ENCODE measurements at regions not wholly inside any gene's neighbourhood (a gene's known extent, or its start where the extent isn't known, plus 50 kb on each side); places are given as distances from the start of the nearest gene placed in this dataset.

DNA sequence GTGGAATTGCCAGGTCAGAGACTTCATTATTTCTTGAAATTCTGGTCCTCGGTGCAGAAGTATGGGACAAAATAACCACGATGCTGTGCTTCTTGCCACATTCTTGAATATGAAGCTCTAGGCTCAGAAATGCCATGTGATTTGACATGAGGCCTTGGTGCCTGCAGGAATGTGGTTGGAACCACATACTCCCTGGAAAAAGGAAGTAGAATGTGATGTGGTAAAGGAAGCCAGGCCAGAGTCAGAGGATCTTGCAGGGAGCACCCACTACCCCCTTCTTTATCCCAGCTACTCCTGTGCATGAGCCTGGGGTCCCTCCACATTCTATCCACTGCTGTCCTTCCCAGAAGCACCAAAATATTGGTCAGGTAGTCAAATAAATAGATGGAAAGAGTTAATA is 80.9 kb downstream of the FOXD1 start:
- Histone ChIP-seq H3K9me3 (no peaks in the 10 kb centered on the region), H3K36me3 (ENCODE audit: low read depth) (no peaks in the 10 kb centered on the region), H3K4me3 (no peak overlapping the region), H3K4me1 (ENCODE audit: low read depth) (no peaks in the 10 kb centered on the region)
- DNase-seq (no peak), ATAC-seq (no peak)
- no peak for TF ChIP-seq CTCF (IDR thresholded peaks at IDR 0.05)
- intact Hi-C loops (cut with DNase I, micrococcal nuclease): no loop called here

- no peaks in the 10 kb centered on the region for H3K9me3 ChIP-seq
- H3K4me3 ChIP-seq: no peak overlapping the region
- H3K36me3 ChIP-seq (ENCODE audit: low read depth): no peaks in the 10 kb centered on the region
- DNase-seq (no peak), ATAC-seq (no peak)
- intact Hi-C loops (cut with DNase I, micrococcal nuclease): no loop called here
- no peak for TF ChIP-seq CTCF (IDR thresholded peaks at IDR 0.05)
- H3K4me1 ChIP-seq (ENCODE audit: low read depth): no peaks in the 10 kb centered on the region
Measured at GRCh38 chr5:73365990-73366667, 82.4 kb downstream of the FOXD1 start.

- Histone ChIP-seq H3K4me1 (ENCODE audit: low read depth) (no peaks in the 10 kb centered on the region), H3K36me3 (ENCODE audit: low read depth) (no peaks in the 10 kb centered on the region), H3K4me3 (no peak overlapping the region), H3K9me3 (no peaks in the 10 kb centered on the region)
- TF ChIP-seq CTCF (IDR thresholded peaks at IDR 0.05): no peak
- no peak for DNase-seq
- intact Hi-C loops (cut with DNase I, micrococcal nuclease): no loop called here
- ATAC-seq: no peak
Measured at GRCh38 chr5:73365301-73365853, 83.2 kb downstream of the FOXD1 start.

DNA sequence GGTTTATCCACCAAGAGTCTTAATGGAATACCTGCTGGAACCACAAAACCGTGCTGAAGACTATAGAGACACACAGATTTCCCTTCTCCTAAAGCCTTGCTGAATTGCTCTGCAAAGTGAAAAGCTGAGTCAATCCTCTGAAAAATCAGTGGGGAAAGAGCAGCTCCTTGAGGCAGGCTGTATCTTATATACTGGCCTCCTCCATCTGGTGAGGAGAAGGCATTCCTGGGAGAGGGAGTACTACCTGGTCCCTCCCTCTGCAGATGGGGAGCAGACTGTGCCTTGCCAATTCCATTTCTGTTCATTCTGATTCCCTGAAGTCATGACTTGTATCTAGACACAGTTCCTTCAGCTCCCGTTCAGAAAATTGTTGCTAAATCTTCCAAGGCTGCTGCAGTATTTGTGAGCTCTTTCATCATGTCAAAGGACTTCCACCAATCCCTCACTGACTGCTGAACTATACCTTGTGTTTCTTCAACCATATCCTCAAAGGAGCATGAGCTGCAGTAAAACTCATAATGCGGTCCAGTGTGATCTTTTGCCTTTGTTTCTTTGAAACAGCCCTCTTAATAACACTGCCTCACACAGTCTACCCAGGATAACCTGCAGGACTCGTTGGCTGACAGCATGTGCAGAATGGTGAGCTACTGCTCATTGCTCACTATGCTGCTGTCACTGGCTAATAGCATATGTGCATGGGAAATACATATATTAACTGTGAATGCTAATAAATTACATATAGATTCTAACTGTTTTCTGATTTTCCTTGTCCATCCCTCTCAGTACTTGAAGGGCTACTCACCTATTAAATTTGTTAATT is 84.5 kb downstream of the FOXD1 start:
- no peaks in the 10 kb centered on the region for H3K4me1 ChIP-seq (ENCODE audit: low read depth)
- ATAC-seq: no peak
- no peak for TF ChIP-seq CTCF (IDR thresholded peaks at IDR 0.05)
- H3K4me3 ChIP-seq: no peak overlapping the region
- no peaks in the 10 kb centered on the region for H3K9me3 ChIP-seq
- no peak for DNase-seq
- no peaks in the 10 kb centered on the region for H3K36me3 ChIP-seq (ENCODE audit: low read depth)
- intact Hi-C loops (cut with DNase I, micrococcal nuclease): no loop called here

DNA sequence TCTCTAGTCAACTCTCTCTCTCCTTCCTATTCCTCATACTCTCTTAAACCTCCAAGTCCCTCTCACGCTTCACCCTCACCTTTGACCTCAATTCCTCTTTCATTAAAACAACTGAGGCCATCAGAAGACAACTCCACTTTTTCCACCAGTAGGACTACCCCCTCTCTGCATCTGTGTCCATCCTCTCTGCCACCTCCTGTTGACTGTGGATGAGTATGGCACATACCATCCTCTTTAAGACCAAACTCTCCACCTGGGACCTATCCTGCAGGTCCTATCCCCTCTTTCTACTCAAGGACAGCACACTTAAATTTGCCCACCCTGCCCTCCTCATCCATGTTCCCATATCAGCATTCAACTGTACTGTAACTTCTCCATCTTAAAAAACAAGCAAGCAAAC is 89.2 kb downstream of the FOXD1 start:
- Histone ChIP-seq H3K4me3 (no peak overlapping the region), H3K4me1 (ENCODE audit: low read depth) (no peaks in the 10 kb centered on the region), H3K36me3 (ENCODE audit: low read depth) (no peaks in the 10 kb centered on the region), H3K9me3 (no peaks in the 10 kb centered on the region)
- no peak for DNase-seq
- no peak for ATAC-seq
- TF ChIP-seq CTCF (IDR thresholded peaks at IDR 0.05): no peak
- intact Hi-C loops (cut with DNase I, micrococcal nuclease): no loop called here
